IMR-90 (cell line): ENCODE measurements at regions not wholly inside any gene's neighbourhood (a gene's known extent, or its start where the extent isn't known, plus 50 kb on each side); places are given as distances from the start of the nearest gene placed in this dataset.

Experiments used
- ATAC-seq: fragments of 200-7000 bp; cut with Tn5 transposase; 2 replicates; pipeline ENCODE4 v1.9.1; 2020; ENCODE audit warnings: low read depth, mild to moderate bottlenecking, moderate library complexity
- BruUV-seq: library from RNA; stranded (reverse); fragments of 400-500 nt; replicated peaks from 2 replicates; lab custom pipeline; 2021; lab: Mats Ljungman, UMichigan
- CTCF ChIA-PET: fragments of 300-600 bp; formaldehyde crosslinking; extraction: SDS; loops from one replicate; lab custom pipeline; 2021; ENCODE audit warnings: antibody characterized with exemption; lab: Yijun Ruan, JAX
- POLR2A ChIA-PET: fragments of 300-600 bp; sonication (Branson Sonifier 250); formaldehyde crosslinking; loops from one replicate; lab custom pipeline; 2022; ENCODE audit warnings: antibody characterized with exemption; ENCODE audit not compliant: unreplicated experiment; lab: Charles Lee
- DNase-seq: peaks from one replicate; pipeline ENCODE4 v3.0.0; 2013
- H2AFZ ChIP-seq: replicated peaks from 2 replicates; pipeline ENCODE3; 2013; ENCODE audit warnings: low read length, mild to moderate bottlenecking; ENCODE audit not compliant: poor library complexity
- H2AK5ac ChIP-seq: 2 replicates; pipeline ENCODE4 v1.6.1; 2013; ENCODE audit warnings: low read depth, low read length, inconsistent platforms
- H2AK9ac ChIP-seq: replicated peaks from 2 replicates; pipeline ENCODE3; 2013; ENCODE audit warnings: mild to moderate bottlenecking, low read depth, low read length, moderate library complexity; ENCODE audit not compliant: poor library complexity
- H2BK120ac ChIP-seq: 2 replicates; pipeline ENCODE4 v1.6.1; 2013; ENCODE audit warnings: low read depth, low read length, inconsistent platforms
- H2BK15ac ChIP-seq: 3 replicates; pipeline ENCODE4 v1.6.1; 2013; ENCODE audit warnings: low read depth, low read length, inconsistent platforms
- H2BK20ac ChIP-seq: 2 replicates; pipeline ENCODE4 v1.6.1; 2013; ENCODE audit warnings: low read depth, mild to moderate bottlenecking, inconsistent platforms, low read length, moderate library complexity
- H2BK5ac ChIP-seq: 2 replicates; pipeline ENCODE4 v1.6.1; 2013; ENCODE audit warnings: mild to moderate bottlenecking, low read depth, low read length, inconsistent platforms; ENCODE audit not compliant: poor library complexity, severe bottlenecking
- H3K14ac ChIP-seq: replicated peaks from 2 replicates; pipeline ENCODE4 v1.6.1; 2013; ENCODE audit warnings: low read depth, low read length, inconsistent platforms
- H3K18ac ChIP-seq: 2 replicates; pipeline ENCODE4 v1.6.1; 2013; ENCODE audit warnings: low read depth, low read length, control low read depth
- H3K23ac ChIP-seq: 2 replicates; pipeline ENCODE4 v1.6.1; 2013; ENCODE audit warnings: low read depth, low read length, inconsistent platforms
- H3K27ac ChIP-seq: 2 replicates; pipeline ENCODE4 v1.5.1; 2013; ENCODE audit warnings: mild to moderate bottlenecking, control low read depth, low read length; ENCODE audit not compliant: insufficient read depth
- H3K27me3 ChIP-seq: 2 replicates; pipeline ENCODE4 v1.6.1; 2013; ENCODE audit warnings: low read length; ENCODE audit not compliant: control insufficient read depth, insufficient read depth
- H3K36me3 ChIP-seq: 2 replicates; pipeline ENCODE4 v1.6.1; 2013; ENCODE audit warnings: low read length, mixed read lengths; ENCODE audit not compliant: control insufficient read depth, insufficient read depth
- H3K4ac ChIP-seq: 2 replicates; pipeline ENCODE4 v1.6.1; 2013; ENCODE audit warnings: low read depth, low read length, inconsistent platforms
- H3K4me1 ChIP-seq: 2 replicates; pipeline ENCODE4 v1.6.1; 2013; ENCODE audit warnings: low read length, mixed read lengths; ENCODE audit not compliant: control insufficient read depth, insufficient read depth
- H3K4me2 ChIP-seq: 2 replicates; pipeline ENCODE4 v1.6.1; 2013; ENCODE audit warnings: low read depth, mild to moderate bottlenecking, control low read depth, low read length, moderate library complexity
- H3K4me3 ChIP-seq: 2 replicates; pipeline ENCODE4 v1.5.1; 2013; ENCODE audit warnings: low read depth, mild to moderate bottlenecking, control low read depth, low read length, moderate library complexity; ENCODE audit not compliant: insufficient read depth
- H3K56ac ChIP-seq: 2 replicates; pipeline ENCODE4 v1.6.1; 2013; ENCODE audit warnings: low read length, inconsistent platforms; ENCODE audit not compliant: insufficient read depth; ENCODE audit errors: extremely low read depth
- H3K79me1 ChIP-seq, 2 experiments: 2 replicates each; pipeline ENCODE4 v1.6.1; 2013; ENCODE audit warnings: low read length in 2 of 2, inconsistent platforms in 1 of 2, low read depth in 1 of 2
- H3K9ac ChIP-seq: 2 replicates; pipeline ENCODE4 v1.6.1; 2013; ENCODE audit warnings: low read depth, low read length, control low read depth
- H3K9me1 ChIP-seq: 2 replicates; pipeline ENCODE4 v1.6.1; 2013; ENCODE audit warnings: low read length, inconsistent platforms; ENCODE audit not compliant: insufficient read depth
- H3K9me3 ChIP-seq: 2 replicates; pipeline ENCODE4 v1.6.1; 2013; ENCODE audit warnings: low read length; ENCODE audit not compliant: control insufficient read depth, insufficient read depth
- H4K20me1 ChIP-seq: 2 replicates; pipeline ENCODE4 v1.6.1; 2013; ENCODE audit warnings: low read length, inconsistent platforms; ENCODE audit not compliant: insufficient read depth
- H4K5ac ChIP-seq: 2 replicates; pipeline ENCODE4 v1.6.1; 2013; ENCODE audit warnings: mild to moderate bottlenecking, low read depth, low read length, control low read depth
- H4K8ac ChIP-seq, 2 experiments: 2 replicates each; pipeline ENCODE4 v1.6.1; 2013; ENCODE audit warnings: low read depth in 2 of 2, low read length in 2 of 2, control low read depth in 1 of 2, inconsistent platforms in 1 of 2
- H4K91ac ChIP-seq: 2 replicates; pipeline ENCODE4 v1.6.1; 2013; ENCODE audit warnings: low read depth, low read length, inconsistent platforms; ENCODE audit not compliant: insufficient read depth
- CEBPB ChIP-seq: IDR thresholded peaks from 2 replicates; pipeline ENCODE4 v1.6.1; 2012; ENCODE audit warnings: low read depth, low read length, improper control_type of control experiment
- ELK1 ChIP-seq: fragments of 150-350 bp; IDR thresholded peaks from 2 replicates; pipeline ENCODE4 v1.6.1; 2016; ENCODE audit warnings: low read depth, mild to moderate bottlenecking, low read length, moderate library complexity, borderline replicate concordance
- FOS ChIP-seq: fragments of 150-350 bp; IDR thresholded peaks from 2 replicates; pipeline ENCODE4 v1.6.1; 2016; ENCODE audit warnings: low read depth, low read length
- MAFK ChIP-seq: IDR thresholded peaks from 2 replicates; pipeline ENCODE4 v1.6.1; 2012; ENCODE audit warnings: low read depth, low read length, improper control_type of control experiment
- MXI1 ChIP-seq: IDR thresholded peaks from 2 replicates; pipeline ENCODE4 v1.6.1; 2012; ENCODE audit warnings: low read depth, mild to moderate bottlenecking, low read length, moderate library complexity, borderline replicate concordance
- RAD21 ChIP-seq: IDR thresholded peaks from 2 replicates; pipeline ENCODE4 v1.6.1; 2012; ENCODE audit warnings: low read length, improper control_type of control experiment
- RCOR1 ChIP-seq: IDR thresholded peaks from 2 replicates; pipeline ENCODE4 v1.6.1; 2012; ENCODE audit warnings: mild to moderate bottlenecking, low read length, improper control_type of control experiment; ENCODE audit not compliant: insufficient replicate concordance
- RFX5 ChIP-seq: IDR thresholded peaks from 2 replicates; pipeline ENCODE4 v1.8.0; 2012; ENCODE audit warnings: low read depth, mild to moderate bottlenecking, low read length, moderate library complexity
- SMC3 ChIP-seq: fragments of 150-350 bp; IDR thresholded peaks from 2 replicates; pipeline ENCODE4 v1.6.1; 2016; ENCODE audit warnings: low read depth, mild to moderate bottlenecking, antibody characterized with exemption, low read length, moderate library complexity
- dilution Hi-C: fragments of 300-500 bp; cut with HindIII; formaldehyde crosslinking; loops from one replicate; pipeline ENCODE4 v1.14.3; 2018; ENCODE audit warnings: low sequenced_read_pairs; ENCODE audit not compliant: unreplicated experiment
- in situ Hi-C: fragments of 300-500 bp; cut with MboI; formaldehyde crosslinking; loops from 3 replicates; pipeline ENCODE4 v1.14.3; 2019; ENCODE audit warnings: low sequenced_read_pairs, inconsistent platforms, mixed read lengths
- intact Hi-C: fragments of 100-400 bp; cut with micrococcal nuclease; formaldehyde crosslinking; loops from 2 replicates; pipeline ENCODE4 v1.10.0; 2022

- Histone ChIP-seq H4K5ac (no peak overlapping the region), H4K20me1 (no peaks in the 10 kb centered on the region), H2BK120ac (no peak overlapping the region), H4K8ac (no peak overlapping the region), H2AFZ (no peak overlapping the region), H3K14ac (no peak overlapping the region), H3K9ac (no peak overlapping the region), H3K4me2 (no peak overlapping the region), H3K4ac (no peak overlapping the region), H2BK20ac (no peak overlapping the region), H3K36me3 (no peaks in the 10 kb centered on the region), H3K4me1 (no peaks in the 10 kb centered on the region), H3K23ac (no peak overlapping the region), H3K18ac (no peak overlapping the region), H2AK5ac (no peak overlapping the region), H2AK9ac (no peak overlapping the region), H3K9me1 (no peaks in the 10 kb centered on the region), H4K91ac (no peak overlapping the region), H2BK5ac (no peak overlapping the region), H3K27me3 (no peaks in the 10 kb centered on the region), H3K27ac (no peak overlapping the region), H2BK15ac (no peak overlapping the region), H3K9me3 (peaks cover 7% of the 10 kb centered on the region), H3K4me3 (no peak overlapping the region), H3K56ac (no peak overlapping the region), H3K79me1 (no peaks in the 10 kb centered on the region)
- in situ Hi-C loops = no loop called here
- ATAC-seq = no peak
- TF ChIP-seq SMC3 = no peak
- no peak for TF ChIP-seq ELK1
- no peak for TF ChIP-seq CEBPB
- TF ChIP-seq RAD21 = no peak
- TF ChIP-seq FOS = no peak
- no peak for TF ChIP-seq RCOR1
- no peak for TF ChIP-seq RFX5
- no peak for TF ChIP-seq MAFK
- no peak for TF ChIP-seq MXI1
- POLR2A ChIA-PET = no interaction called here
- intact Hi-C loops = no loop called here
- no peak for DNase-seq
- dilution Hi-C loops = no loop called here
- CTCF ChIA-PET = no interaction called here
- BruUV-seq = no TSS peak
These were observed 532.9 kb upstream of the ANO5 start for GRCh38 chr11:21659961-21660360.
